ENCODE measurements at regions not wholly inside any gene's neighbourhood (a gene's known extent, or its start where the extent isn't known, plus 50 kb on each side); places are given as distances from the start of the nearest gene placed in this dataset.
"Not testable (repeated sequence)": the region's sequence is repeated elsewhere in the genome, so short reads cannot be mapped to it uniquely, and the experiment has no call there.

DNA sequence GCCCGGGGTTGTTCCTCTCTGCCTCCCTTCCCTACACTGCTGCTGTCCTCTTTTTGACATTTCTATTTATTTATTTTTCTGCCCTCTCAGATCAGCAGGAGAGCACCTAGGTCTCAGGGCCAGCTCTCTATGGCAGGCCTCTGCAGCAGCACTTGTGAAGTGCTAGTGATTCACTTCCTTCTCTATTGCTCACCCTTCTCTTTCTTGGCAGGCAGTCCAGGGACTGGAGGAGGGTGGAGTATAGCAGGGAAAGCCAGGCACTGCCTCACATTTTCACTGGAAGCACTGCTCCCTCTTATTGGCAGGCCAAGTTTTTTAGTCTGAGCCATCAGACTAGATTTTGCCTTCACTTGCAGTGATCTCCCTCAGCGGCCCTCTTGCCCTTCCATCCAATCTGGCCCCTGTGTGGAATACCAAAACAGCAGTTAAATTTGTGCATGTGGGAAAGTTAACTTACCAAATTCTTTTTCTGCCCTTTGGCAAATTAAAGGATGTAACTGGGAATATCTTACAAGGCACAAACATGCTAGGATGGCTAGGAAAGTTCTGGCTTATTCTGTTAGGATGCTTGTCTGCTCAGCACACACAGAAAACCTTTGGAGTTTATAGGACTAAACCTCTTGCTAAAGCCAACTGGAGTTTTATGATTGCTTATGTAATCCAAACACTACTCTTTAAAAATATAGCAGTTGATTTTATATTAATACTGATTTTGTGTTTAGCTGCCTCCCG is 847.6 kb downstream of the TTLL7 start:
- not testable (repeated sequence) for DNase-seq (ENCODE audit: low spot score); FAIRE-seq

DNA sequence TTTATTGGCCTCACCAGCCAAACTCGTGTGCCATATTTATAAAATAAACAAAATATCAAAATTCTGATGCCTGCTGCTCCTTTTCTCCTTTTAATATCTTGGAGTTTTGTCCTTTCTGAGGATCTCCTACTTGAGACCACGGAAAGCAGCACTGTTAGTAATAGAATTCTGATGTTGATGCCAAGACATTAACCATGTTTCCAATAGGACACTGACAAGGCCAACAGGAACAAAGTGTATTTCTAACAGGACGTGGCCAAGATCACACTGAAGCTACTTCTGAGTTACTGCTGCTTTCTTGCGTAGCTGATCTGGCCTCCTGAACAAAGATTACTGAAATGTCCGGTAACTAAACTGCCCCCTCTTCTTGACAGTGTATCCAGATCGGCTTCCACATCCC is 848.5 kb downstream of the TTLL7 start:
- not testable (repeated sequence) for FAIRE-seq

DNA sequence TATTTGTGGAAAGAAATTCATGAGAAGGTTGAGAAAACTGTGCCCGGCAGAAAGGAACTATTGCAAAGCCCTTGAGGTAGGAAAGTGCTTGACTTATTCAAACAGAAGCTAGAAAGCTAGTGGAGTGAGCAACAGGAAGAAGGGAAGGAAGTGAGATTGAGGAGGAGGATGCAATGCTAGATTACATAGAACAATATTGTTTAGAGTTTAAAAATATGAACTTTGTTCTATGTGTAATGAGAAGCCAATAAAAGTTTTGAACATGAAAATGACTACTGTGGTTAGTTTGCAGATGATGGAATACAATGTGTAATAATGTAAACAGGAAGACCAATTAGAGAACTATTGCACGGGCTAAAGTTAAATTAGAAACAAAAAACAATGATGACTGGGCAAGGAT is 853.1 kb downstream of the TTLL7 start:
- not testable (repeated sequence) for FAIRE-seq; DNase-seq (ENCODE audit: low spot score)

More for the DNA sequence above, 848.5 kb downstream of the TTLL7 start:
- not testable (repeated sequence) for DNase-seq (ENCODE audit: low spot score)

DNA sequence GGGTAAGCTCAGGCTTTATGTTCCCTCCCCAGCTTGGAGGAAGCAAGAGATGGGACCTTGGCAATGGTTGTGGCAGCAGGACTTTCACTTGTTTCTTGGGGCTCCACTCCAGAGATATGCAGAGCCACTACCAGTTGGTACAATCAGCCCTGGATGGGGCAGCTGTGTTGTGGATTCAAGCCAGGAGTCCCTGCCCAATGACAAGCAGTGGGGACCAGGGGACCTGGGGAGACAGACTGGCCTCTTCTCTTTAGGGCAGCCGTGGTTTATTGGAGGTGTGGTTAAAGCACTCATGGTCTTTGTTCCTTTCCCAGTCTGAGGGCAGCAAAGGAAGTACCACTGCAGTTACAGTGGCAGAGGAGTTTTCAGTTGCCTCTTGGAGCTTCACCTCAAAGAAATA is 856.1 kb downstream of the TTLL7 start:
- not testable (repeated sequence) for DNase-seq (ENCODE audit: low spot score); FAIRE-seq

DNA sequence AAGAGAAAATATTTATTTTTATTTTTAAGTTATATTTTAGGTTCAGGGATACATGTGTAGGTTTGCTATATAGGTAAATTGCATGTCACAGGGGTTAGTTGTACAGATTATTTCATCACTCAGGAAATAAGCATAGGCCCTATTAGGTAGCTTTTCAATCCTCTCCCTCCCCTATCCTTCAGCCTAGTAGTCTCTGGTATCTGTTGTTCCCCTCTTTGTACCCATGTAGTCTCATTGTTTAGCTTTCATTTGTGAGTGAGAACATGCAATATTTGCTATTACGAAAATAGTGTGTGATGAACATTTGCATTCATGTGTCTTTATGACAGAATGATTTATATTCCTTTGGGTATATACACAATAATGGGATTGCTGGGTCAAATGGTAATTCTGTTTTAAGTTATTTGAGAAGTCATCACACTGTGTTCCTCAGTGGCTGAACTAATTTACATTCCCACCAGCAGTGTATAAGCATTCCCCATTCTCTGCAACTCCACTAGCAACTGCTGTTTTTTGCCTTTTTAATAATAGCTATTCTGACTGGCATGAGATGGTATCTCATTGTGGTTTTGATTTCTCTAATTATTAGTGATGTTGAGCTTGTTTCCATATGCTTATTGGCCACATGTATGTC is 863.3 kb downstream of the TTLL7 start:
- FAIRE-seq; DNase-seq (ENCODE audit: low spot score): not testable (repeated sequence)

DNA sequence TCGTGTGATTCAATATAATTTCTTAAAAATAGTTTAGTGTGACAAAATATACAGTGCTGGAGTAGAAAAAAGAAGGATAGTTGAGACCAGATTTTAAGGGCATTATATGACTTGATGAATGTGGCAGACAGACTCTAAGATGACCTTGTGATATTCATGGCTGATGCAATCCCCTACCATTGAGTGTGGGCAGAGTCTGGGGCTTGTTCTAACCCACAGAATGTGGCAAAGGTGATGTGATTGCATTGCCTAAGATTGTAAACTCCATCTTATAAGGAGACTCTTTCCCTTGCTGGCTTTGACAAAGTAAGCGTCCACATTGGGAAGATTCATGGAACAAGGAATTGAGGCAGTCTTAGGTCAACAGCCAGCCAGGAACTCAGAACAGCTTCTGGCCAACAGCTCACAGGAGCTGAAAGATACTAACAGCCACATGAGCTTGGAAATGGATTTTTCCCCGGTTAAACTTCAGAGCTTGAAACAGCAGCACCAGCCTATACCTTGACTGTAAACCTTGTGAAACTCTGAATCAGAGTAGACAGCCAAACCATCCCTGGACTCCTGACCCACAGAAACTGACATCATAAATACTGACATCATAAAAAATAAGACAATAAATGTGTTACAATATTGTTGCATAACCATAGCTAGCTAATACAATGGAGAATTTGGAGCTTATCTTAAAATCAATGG is 864.5 kb downstream of the TTLL7 start:
- peak; percentile 13 for FAIRE-seq
- DNase-seq (ENCODE audit: low spot score) = not testable (repeated sequence)

DNA sequence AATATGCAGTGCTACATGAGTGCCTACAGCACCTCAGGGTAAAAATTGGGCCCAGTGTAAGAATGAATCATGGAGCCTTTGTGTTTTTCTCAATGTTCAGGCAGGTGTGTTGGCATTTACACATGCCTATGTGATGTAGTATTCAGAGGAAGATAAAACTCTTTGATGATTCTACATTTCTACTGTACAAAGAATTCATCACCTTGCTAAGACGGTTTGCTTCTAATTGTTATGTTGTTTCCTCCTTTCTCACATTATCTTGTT is 867.3 kb downstream of the TTLL7 start:
- FAIRE-seq = no peak

DNA sequence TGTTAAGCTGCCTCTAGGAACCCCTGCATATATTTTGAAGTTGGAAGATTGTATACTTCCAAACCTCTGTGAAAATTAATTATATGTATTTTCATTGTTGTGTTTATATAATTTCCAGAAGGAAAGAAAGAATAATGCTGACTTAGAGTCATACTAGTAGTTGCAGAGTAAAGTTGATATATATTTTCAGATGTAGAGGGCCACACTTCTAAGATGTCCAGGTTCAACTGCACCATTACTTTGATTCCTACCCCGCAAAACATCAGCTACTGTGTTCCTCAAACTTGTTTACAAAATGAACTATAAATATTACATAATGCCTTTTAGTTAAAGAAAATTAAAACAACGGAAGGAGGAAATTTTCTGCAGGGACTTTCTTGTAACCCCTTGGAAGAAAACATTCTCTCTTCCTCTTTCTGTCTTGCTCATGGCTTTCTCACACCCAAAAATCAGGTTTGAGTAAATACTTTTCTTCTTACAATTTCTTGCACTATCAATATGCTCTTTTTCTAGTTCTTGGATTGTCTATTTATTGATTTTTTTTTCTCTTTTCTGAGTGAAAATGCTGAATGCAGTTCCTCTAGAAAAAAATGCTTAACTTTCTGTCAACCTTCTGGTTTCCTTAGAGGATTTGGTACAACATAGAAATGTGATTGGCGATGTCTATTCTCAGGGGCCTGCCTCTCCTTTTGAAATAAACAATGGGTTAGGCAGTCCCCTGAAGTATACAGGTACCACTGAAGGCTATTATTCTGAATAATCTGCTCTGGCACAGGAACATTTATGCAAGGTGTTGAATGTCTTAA is 867.8 kb downstream of the TTLL7 start:
- FAIRE-seq (no peak), DNase-seq (ENCODE audit: low spot score) (no peak)

More for the DNA sequence above, 867.3 kb downstream of the TTLL7 start:
- DNase-seq (ENCODE audit: low spot score) = no peak

DNA sequence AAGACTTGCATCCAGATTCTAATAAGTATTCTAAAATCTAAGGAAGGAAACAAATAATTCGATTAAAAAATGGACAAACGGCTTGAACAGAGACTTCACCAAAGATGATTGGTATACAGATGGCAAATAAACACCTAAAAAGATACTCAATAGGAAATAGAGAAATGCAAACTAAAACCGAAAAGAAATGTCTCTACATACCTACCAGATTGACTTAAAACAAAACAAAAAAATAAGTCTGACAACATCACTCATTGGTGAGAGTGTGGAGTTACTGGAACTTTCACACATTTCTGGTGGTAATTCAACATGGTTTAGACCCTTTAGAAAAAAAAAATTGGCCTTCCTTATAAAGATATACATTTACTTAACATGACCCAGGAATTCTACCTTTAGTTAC is 869.8 kb downstream of the TTLL7 start:
- DNase-seq (ENCODE audit: low spot score) = no peak
- FAIRE-seq = no peak

DNA sequence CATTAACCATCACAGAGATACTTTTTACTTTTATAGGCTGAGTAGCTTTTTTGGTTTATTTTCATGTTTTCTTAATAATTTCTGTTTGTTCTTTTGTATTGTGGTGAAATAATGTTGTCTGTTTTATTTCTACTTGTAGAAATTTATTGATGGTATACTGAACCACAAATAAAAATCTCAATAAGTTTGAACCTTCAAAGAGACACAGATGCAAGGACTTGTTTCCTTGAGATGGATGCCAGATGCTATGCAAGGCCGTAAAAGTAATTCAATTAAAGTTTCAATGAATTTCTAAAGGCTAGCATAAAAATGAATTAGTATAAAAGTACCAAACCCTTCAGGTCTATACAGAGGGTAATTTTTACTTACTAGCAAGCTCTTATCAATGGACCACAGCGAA is 873.5 kb downstream of the TTLL7 start:
- DNase-seq (ENCODE audit: low spot score) (no peak), FAIRE-seq (no peak)

DNA sequence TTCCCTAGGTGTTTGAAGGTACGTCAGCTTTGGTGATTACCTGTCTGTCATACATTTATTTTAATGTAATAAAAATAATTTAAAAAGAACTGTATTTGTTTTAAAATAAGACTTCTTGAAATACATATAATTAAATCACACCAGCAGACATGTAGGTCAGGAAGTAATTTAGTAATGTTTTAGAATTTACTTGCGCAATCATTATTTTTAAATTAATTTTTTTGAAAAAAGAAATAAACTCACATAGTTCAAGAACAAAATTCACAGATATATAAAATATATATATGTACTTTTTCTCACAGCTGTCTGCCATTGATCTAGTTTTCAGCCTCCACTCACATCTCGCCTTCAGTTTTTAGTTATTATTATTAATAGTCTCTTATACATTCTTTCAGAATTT is 875.9 kb downstream of the TTLL7 start:
- FAIRE-seq (no peak), DNase-seq (ENCODE audit: low spot score) (no peak)

DNA sequence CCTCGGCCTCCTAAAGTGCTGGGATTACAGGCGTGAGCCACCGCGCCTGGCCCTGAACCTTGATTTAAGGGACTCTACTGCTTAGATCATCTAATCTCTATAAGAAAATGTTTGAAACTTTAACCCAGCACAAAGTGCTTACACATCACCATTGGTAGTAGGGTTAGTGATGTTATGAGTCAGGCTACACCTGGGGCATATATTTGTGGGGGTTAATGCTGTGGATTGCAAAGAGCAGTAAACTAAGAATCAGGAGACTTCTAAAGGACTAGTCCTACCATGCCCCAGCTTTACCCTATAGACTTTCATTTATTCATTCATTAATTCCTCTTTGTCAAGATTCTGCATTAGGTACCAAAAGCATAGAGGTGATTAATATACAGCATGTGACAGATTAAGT is 880.5 kb downstream of the TTLL7 start:
- FAIRE-seq (no peak), DNase-seq (ENCODE audit: low spot score) (no peak)

DNA sequence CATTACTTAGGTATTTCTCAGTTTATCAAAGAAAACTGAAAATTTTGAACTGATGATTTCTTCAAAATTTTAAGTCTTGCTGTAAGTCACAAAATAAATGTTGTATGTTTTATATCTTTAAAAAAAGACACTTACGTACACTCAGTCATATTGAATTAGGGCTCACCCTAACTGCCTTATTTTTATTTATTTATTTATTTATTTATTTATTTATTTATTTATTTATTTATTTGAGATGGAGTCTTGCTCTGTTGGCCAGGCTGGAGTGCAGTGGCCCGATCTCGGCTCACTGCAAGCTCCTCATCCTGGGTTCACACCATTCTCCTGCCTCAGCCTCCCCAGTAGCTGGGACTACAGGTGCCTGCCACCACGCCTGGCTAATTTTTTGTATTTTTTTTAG is 881.9 kb downstream of the TTLL7 start:
- not testable (repeated sequence) for FAIRE-seq

DNA sequence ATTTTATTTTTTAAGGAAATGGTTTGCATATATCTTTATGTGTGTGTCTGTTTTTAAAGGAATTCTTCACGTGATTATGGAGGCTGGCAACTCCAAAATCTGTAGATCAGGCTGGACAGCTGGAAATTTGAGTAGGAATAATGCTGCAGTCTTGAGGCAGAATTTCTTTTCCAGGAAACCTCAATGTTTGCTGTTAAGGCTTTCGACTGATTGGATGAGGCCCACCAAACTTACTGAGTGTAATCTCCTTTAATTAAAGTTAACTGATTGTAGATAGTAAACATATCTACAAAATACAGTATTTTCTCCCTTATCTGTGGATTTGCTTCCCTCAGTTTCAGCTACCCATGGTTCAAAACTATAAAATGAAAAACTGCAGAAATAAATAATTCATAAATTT is 883.1 kb downstream of the TTLL7 start:
- DNase-seq (ENCODE audit: low spot score) = no peak
- FAIRE-seq = no peak

More for the DNA sequence above, 881.9 kb downstream of the TTLL7 start:
- not testable (repeated sequence) for DNase-seq (ENCODE audit: low spot score)

DNA sequence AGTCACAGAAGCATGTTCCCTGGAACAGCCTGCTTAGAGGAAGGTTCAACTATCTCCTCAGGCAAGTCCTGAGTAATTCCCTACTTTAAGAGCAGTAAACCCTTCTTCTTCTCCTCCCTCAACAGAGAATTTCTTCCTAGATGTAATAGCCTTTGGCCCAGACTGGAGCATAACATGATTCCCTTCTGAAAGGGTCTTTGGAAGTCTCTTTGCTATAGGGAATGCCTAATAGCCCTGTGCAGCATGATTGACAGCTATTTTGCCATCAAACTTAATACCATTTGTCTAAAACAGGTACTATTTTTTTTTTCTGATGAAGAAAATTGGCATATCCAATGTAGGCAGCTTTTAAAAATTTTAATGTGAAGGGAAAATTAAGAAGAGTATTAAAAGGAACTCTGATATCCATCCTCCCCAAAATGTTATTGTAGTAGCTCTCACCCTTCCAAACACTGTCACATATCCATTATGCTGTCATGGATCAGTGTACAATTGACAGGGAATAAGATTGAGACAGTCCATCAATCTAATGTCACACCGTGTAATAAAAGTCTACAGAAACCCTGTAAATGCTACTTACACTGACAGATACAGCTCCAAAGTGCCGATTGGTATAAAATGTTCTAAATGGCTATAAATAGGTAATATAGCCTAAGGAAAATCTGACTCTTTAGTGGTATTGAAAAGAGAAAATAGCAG is 884.6 kb downstream of the TTLL7 start:
- FAIRE-seq = no peak
- DNase-seq (ENCODE audit: low spot score) = no peak

DNA sequence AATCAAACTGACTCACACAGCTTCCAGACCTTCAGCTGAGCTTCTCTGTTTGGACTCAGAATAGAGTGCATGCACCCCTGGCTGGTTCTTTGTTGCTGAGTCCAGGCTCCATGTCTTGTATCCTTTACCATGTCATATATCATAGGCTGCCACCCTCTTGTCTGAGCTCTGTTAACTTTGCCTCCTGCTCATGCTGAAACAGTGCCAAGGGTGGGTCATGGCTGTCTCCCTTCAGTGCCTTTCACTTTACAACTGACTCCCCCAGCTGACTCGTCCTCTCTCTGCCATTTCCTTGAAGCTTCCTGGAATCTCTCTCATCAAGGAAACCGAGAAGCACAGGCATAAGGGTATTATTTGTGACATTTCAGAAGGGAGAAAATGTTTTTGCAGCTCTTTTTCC is 885.3 kb downstream of the TTLL7 start:
- DNase-seq (ENCODE audit: low spot score) = no peak
- no peak for FAIRE-seq

DNA sequence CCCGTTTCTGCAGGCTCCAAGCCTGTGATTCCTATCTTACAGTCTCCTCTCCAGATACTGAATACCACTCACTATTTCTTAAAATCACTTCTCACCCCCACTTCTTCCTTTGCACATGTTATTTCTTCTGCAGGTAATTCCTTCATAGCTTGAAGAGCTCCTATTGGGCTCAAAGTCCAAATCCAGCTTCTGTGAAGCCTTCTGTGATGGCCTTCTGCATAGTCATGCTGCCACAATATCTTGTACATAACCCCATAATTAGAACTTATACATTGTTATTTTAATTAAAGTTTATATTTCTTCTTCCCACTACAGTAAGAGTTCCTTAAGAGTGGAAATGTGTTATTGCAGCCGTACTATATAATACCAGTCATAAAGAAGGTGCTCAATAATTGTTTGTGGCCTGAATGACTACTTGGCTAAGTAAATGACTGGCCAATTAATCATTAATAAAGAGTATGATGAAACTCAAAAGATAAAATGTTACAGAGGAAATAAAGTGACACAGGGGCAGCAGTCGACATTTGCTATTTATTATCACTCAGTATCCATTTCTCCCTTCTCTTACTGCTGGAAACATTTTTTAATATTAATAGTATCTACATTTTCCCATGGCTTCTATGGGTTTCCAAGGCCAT is 886.6 kb downstream of the TTLL7 start:
- no peak for DNase-seq (ENCODE audit: low spot score)

DNA sequence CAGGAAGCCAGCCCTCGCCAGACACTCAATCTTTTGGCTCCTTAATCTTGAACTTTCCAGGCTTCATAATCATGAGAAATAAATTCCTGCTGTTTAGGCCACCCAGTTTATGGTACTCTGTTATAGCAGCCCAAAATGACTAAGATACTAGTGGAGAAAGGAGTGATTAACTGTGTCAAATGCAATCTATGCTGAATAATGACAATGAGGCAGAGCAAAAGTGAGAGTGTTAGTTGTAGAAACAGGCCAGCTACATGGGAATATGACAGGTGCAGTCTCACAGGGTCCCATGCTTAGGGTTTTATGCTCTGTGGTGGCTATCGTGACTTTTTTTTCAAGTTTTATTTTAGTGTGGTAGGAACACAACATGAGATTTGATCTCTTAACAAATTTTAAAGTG is 888.8 kb downstream of the TTLL7 start:
- FAIRE-seq = no peak
- DNase-seq (ENCODE audit: low spot score) = no peak

More for the DNA sequence above, 886.6 kb downstream of the TTLL7 start:
- FAIRE-seq = no peak

DNA sequence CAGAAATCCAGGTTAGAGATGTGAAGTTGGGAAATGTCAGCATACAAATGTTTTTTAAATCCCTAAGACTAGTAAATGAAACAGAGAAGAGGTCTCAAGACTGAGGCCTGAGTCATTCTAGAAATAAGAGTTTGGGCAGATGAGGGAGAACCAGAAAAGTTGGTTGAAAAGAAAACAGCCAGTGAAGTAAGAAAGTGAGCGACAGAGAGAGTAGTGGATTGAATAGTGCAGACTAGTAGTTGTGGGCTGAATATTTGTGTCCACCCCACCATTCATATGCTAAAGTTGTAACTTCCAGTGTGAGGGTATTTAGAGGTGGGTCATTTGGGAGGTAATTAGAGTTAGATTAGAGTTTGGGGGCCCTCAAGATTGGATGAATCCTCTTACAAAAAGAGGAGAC is 889.2 kb downstream of the TTLL7 start:
- DNase-seq (ENCODE audit: low spot score) (no peak), FAIRE-seq (no peak)

DNA sequence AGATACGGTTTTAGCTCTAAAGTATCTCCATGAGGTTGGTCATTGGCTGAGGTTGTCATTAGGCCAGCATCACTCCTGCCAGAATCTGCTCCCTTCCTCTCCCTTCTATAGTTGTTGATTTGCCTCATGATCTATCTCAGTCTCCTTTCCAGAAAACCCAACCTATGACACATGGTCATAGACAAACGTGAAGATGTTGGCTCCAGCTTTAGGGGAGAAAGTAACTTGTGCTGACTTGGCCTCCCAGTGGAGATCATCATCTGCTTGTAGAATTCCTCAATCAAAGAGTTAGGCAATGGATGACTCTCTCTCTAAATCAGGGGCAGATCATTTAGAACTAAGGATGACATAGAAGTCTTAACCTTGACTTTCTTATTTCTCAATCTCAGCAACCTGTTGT is 894.4 kb downstream of the TTLL7 start:
- FAIRE-seq = no peak
- DNase-seq (ENCODE audit: low spot score) = no peak

DNA sequence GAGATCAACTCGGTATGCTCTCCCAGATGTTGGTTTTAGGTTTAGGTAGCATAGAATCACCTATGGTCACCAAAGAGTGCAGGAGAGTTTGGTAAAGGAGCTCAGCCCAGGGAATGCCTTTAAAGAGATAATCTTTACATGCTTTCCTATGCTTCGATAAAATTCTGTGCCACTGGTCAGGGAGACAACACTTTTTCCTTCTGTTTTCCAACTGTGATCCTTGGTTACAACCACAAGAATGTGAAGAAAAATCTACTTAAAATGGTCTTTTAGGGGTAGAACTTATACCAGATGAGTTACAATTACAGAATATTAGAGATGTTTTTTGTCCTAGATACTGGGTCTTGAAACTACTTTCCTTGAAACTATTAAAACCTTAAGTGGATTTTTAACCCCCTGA is 895.6 kb downstream of the TTLL7 start:
- no peak for FAIRE-seq
- no peak for DNase-seq (ENCODE audit: low spot score)
